Panc1 (cell line): ENCODE measurements at regions not wholly inside any gene's neighbourhood (a gene's known extent, or its start where the extent isn't known, plus 50 kb on each side); places are given as distances from the start of the nearest gene placed in this dataset.

Experiments used
- ATAC-seq: fragments of 200-7000 bp; cut with Tn5 transposase; 2 replicates; pipeline ENCODE4 v1.9.1; 2020; ENCODE audit warnings: mild to moderate bottlenecking, moderate library complexity
- BruUV-seq: library from RNA; stranded (reverse); fragments of 400-500 nt; replicated peaks from 2 replicates; lab custom pipeline; 2021; lab: Mats Ljungman, UMichigan
- CTCF ChIA-PET: fragments of 300-600 bp; sonication (Branson Sonifier 250); formaldehyde crosslinking; loops from one replicate; lab custom pipeline; 2022; ENCODE audit warnings: antibody characterized with exemption; lab: Charles Lee
- POLR2A ChIA-PET: fragments of 300-600 bp; sonication (Branson Sonifier 250); formaldehyde crosslinking; loops from one replicate; lab custom pipeline; 2022; ENCODE audit warnings: antibody characterized with exemption; lab: Charles Lee
- DNase-seq: peaks from one replicate; pipeline ENCODE4 v3.0.0-alpha.2; 2010; ENCODE audit warnings: low read depth, low spot score
- H3K27ac ChIP-seq: 2 replicates; pipeline ENCODE4 v1.5.1; 2011; ENCODE audit warnings: mild to moderate bottlenecking, low read length, inconsistent platforms
- H3K27me3 ChIP-seq: fragments of 200-500 bp; sonication (Bioruptor generic); 2 replicates; pipeline ENCODE4 v1.6.0; 2014; ENCODE audit warnings: low read length, inconsistent platforms; ENCODE audit not compliant: control insufficient read depth, insufficient read depth
- H3K36me3 ChIP-seq: fragments of 200-500 bp; sonication (Bioruptor generic); 2 replicates; pipeline ENCODE4 v1.5.1; 2014; ENCODE audit warnings: inconsistent platforms, mild to moderate bottlenecking, low read length, moderate library complexity; ENCODE audit not compliant: control insufficient read depth, insufficient read depth
- H3K4me1 ChIP-seq: 2 replicates; pipeline ENCODE4 v1.5.1; 2011; ENCODE audit warnings: inconsistent platforms, mild to moderate bottlenecking, low read length, moderate library complexity; ENCODE audit not compliant: control insufficient read depth, insufficient read depth
- H3K4me3 ChIP-seq, 2 experiments: 2 replicates each; pipeline ENCODE4 v1.5.1; 2011 to 2012; ENCODE audit warnings: low read depth in 2 of 2, low read length in 2 of 2, mild to moderate bottlenecking in 2 of 2, inconsistent platforms in 1 of 2, moderate library complexity in 1 of 2
- H3K9me3 ChIP-seq: fragments of 200-500 bp; sonication (Bioruptor generic); 2 replicates; pipeline ENCODE4 v1.5.1; 2014; ENCODE audit warnings: low read depth, mild to moderate bottlenecking, inconsistent platforms, low read length, moderate library complexity; ENCODE audit not compliant: control insufficient read depth, insufficient read depth
- CTCF ChIP-seq: fragments of 450-650 bp; IDR thresholded peaks from 2 replicates; pipeline ENCODE4 v1.5.1; 2017; ENCODE audit warnings: mild to moderate bottlenecking
- POLR2AphosphoS5 ChIP-seq: IDR thresholded peaks from 2 replicates; pipeline ENCODE4 v1.6.1; 2012; ENCODE audit warnings: mild to moderate bottlenecking, low read depth, low read length, moderate library complexity
- REST ChIP-seq, 2 experiments: IDR thresholded peaks; 2 replicates each; pipeline ENCODE4 v1.6.1; 2011 to 2012; ENCODE audit warnings: low read depth in 2 of 2, control low read depth in 1 of 2, low read length in 1 of 2, mild to moderate bottlenecking in 1 of 2, moderate library complexity in 1 of 2; ENCODE audit not compliant: insufficient read depth in 1 of 2
- SIN3A ChIP-seq: IDR thresholded peaks from 2 replicates; pipeline ENCODE4 v1.6.1; 2012; ENCODE audit warnings: low read depth, mild to moderate bottlenecking, low read length, moderate library complexity, borderline replicate concordance; ENCODE audit not compliant: insufficient read depth
- TCF7L2 ChIP-seq: IDR thresholded peaks from 2 replicates; pipeline ENCODE4 v1.6.1; 2011; ENCODE audit warnings: mild to moderate bottlenecking, low read depth, low read length, inconsistent platforms
- in situ Hi-C: cut with HindIII; loops from 2 replicates; pipeline ENCODE4 v1.10.0; 2016; ENCODE audit warnings: low sequenced_read_pairs, low pct_unique_long_range_greater_than_20kb
- intact Hi-C: fragments of 100-400 bp; cut with micrococcal nuclease; formaldehyde crosslinking; loops from one replicate; pipeline ENCODE4 v1.10.0; 2022; ENCODE audit not compliant: unreplicated experiment

DNA sequence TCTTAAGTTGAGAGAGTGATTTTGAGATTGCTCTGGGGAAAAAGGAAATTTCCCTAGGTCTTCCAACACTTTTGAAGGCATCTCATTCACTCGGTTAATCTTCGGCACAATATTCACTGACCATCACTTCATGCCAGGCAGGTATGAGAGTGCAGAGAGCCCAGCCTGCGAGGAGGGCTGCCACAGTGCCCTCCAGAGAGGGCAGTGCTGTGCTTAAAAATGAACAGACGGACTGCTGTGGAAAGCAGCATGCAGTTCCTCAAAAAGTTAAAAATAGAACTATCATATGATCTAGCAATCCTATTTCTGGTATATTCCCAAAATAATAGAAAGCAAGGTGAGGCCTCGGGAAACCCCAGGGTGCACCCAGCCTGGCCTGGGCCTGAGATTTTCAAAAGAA is 374.9 kb upstream of the RAB6C start:
- BruUV-seq: no TSS peak
- H3K4me3 ChIP-seq: no peak overlapping the region
- intact Hi-C loops: no loop called here
- DNase-seq (no peak), ATAC-seq (no peak)
- H3K27me3 ChIP-seq: no peaks in the 10 kb centered on the region
- no peaks in the 10 kb centered on the region for H3K36me3 ChIP-seq
- ChIA-PET POLR2A (no interaction called here), CTCF (no interaction called here)
- in situ Hi-C loops: no loop called here
- no peak for TF ChIP-seq POLR2AphosphoS5
- no peak for TF ChIP-seq SIN3A
- H3K4me1 ChIP-seq: no peaks in the 10 kb centered on the region
- H3K9me3 ChIP-seq: no peaks in the 10 kb centered on the region
- no peak overlapping the region for H3K27ac ChIP-seq

- no peaks in the 10 kb centered on the region for H3K4me1 ChIP-seq
- H3K36me3 ChIP-seq: no peaks in the 10 kb centered on the region
- intact Hi-C loops: no loop called here
- no peak overlapping the region for H3K27ac ChIP-seq
- H3K4me3 ChIP-seq: no peak overlapping the region
- no TSS peak for BruUV-seq
- CTCF ChIA-PET: no interaction called here
- in situ Hi-C loops: no loop called here
- POLR2A ChIA-PET: no interaction called here
- ATAC-seq (no peak), DNase-seq (no peak)
- no peak for TF ChIP-seq TCF7L2
- TF ChIP-seq POLR2AphosphoS5: no peak
- no peak for TF ChIP-seq REST (IDR thresholded peaks at IDR 0.05; ENCODE audit: insufficient read depth in 1 of 2, low read depth in 2 of 2, low read length in 1 of 2)
- TF ChIP-seq SIN3A: no peak
- TF ChIP-seq CTCF: no peak
- no peaks in the 10 kb centered on the region for H3K9me3 ChIP-seq
- H3K27me3 ChIP-seq: no peaks in the 10 kb centered on the region
Observed at GRCh38 chr2:129605646-129606045, 373.8 kb upstream of the RAB6C start.

DNA sequence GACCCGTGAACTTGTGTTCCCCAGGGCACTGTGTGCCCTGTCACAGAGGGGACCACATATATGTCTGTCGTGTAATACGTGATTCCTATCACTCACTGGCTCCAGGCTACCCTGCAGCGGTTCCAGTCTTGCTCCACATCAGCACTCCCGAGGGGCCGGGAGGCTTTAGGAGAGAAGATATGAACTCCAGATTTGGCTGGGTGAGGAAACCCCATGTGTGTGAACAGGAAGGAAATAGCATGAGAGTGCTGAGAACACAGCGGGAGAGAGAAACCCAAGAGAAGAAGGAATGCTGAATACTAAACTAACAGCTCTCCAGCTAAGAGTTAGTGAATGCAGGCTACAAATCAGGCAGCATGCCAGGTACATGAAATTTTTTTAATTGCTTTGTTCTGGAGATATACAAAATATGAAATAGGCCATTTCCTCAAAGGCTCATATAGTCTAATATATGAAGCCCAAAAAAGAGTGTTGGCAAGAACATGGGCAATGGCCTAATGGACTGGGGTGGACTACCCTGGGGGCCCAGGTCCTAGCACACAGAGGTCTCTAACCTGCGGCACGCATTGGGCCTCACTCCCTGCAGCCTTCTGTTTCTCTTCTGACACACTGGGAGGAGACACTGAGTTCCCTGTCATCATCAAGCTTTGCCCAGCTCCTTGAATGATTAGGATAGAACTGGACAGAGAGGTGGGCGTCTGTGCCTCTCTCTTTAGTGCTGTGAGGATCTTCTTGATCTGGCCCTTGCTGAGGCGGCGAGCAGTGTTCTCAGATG is 372.8 kb upstream of the RAB6C start:
- CTCF ChIA-PET: no interaction called here
- no TSS peak for BruUV-seq
- no peak overlapping the region for H3K27ac ChIP-seq
- no peak overlapping the region for H3K4me3 ChIP-seq
- H3K27me3 ChIP-seq: no peaks in the 10 kb centered on the region
- no peak for DNase-seq
- POLR2A ChIA-PET: no interaction called here
- no peaks in the 10 kb centered on the region for H3K9me3 ChIP-seq
- ATAC-seq: no peak
- TF ChIP-seq SIN3A: no peak
- no peak for TF ChIP-seq POLR2AphosphoS5
- TF ChIP-seq REST (IDR thresholded peaks at IDR 0.05; ENCODE audit: insufficient read depth in 1 of 2, low read depth in 2 of 2, low read length in 1 of 2): no peak
- TF ChIP-seq TCF7L2: no peak
- no peak for TF ChIP-seq CTCF
- in situ Hi-C loops (no loop called here), intact Hi-C loops (no loop called here)
- H3K4me1 ChIP-seq: no peaks in the 10 kb centered on the region
- no peaks in the 10 kb centered on the region for H3K36me3 ChIP-seq
